Body of pancreas (tissue), 4 donors: ENCODE measurements at regions not wholly inside any gene's neighbourhood (a gene's known extent, or its start where the extent isn't known, plus 50 kb on each side); places are given as distances from the start of the nearest gene placed in this dataset.

Experiments
- ATAC-seq: fragments of 150-250 bp; one replicate; pipeline ENCODE4 v1.9.1; 2016
- DNase-seq, 4 donors: peaks; one replicate each; pipeline ENCODE4 v3.0.0-alpha.2; 2019
- H3K27ac ChIP-seq, 4 donors: fragments of 200-600 bp; sonication (generic); 1 replicate in 3 of 4; 2 replicates in 1 of 4; pipeline versions ENCODE4 v1.5.1 to v1.6.1; 2016 to 2019; ENCODE audit warnings: mild to moderate bottlenecking in 1 of 4, mixed read lengths in 1 of 4, moderate library complexity in 1 of 4
- H3K27me3 ChIP-seq, 2 donors: fragments of 200-600 bp; sonication (generic); one replicate each; pipeline ENCODE4 v1.6.0; 2016; ENCODE audit warnings: mild to moderate bottlenecking in 1 of 2
- H3K36me3 ChIP-seq, 2 donors: fragments of 200-600 bp; sonication (generic); replicated peaks in 1 of 2; 2 replicates each; pipeline ENCODE4 v1.5.1; 2016; ENCODE audit warnings: low read depth in 2 of 2; ENCODE audit not compliant: insufficient read depth in 1 of 2
- H3K4me1 ChIP-seq: fragments of 200-600 bp; sonication (generic); one replicate; pipeline ENCODE4 v1.6.0; 2016
- H3K4me3 ChIP-seq, 2 donors: fragments of 200-600 bp; sonication (generic); 1 replicate in 1 of 2; 2 replicates in 1 of 2; pipeline ENCODE4 v1.5.1; 2016 to 2019
- H3K9me3 ChIP-seq, 3 donors: fragments of 200-600 bp; sonication (generic); 1 replicate in 2 of 3; 2 replicates in 1 of 3; pipeline ENCODE4 v1.5.1; 2016
- POLR2A ChIP-seq, 3 donors: fragments of 450-650 bp; IDR thresholded peaks; one replicate each; pipeline ENCODE4 v1.6.1; 2016; ENCODE audit warnings: antibody characterized with exemption in 3 of 3, mild to moderate bottlenecking in 2 of 3
- WGBS, 2 donors: methylation state at CpG; one replicate each; pipeline ENCODE4 v1.1.5; 2017; 5-methylcytosine and 5-hydroxymethylcytosine counted together
- intact Hi-C: fragments of 100-400 bp; cut with DNase I; formaldehyde crosslinking; loops from one replicate; pipeline ENCODE4 v1.15.1; 2023
- TF ChIP-seq, protein P1 (sequence below), 7 experiments: fragments of 450-650 bp in 4 of 7; fragments of 200-600 bp in 3 of 7; sonication (generic) in 3 of 7; IDR thresholded peaks; one replicate each; pipeline ENCODE4 v1.5.1; 2016 to 2019; ENCODE audit warnings: antibody characterized with exemption in 7 of 7

DNA sequence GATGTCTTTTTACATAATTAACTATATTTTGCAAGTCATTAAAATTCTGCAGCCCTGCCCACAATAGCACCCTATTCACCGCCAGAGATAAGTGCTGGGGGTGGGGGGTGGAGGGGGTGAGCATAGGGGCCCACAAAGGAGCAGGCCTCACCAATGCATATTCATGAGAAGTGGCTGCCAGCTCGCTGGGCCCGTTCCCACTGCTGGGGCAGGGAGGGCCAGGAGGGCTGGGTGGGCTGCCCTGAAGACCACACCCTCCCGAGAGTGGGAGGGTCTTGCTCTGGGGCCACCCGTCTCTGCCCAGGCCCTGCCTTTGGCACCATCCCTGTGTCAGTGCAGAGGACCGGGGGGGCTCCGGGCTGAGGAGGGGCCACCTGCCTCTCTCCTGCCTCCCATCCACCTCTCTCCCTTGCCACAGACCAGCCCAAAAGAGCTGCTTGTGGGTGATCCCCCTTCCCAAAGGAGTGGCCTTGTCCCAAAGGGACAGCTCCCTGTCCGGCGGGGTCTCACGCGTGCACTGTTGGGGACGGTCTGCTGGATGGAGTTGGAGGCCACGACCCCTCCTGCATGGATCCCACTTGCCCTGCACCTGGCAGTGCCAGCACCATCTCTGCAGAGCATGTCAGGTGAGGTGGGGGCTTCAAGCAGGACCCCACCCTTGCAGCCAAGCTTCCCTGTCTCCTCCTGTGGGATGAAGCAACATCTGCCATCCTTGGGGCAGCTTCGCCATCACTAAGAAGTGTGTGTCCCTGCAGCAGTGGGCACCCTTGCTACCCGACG is 138.8 kb upstream of the GPC1 start:
- Histone ChIP-seq H3K4me3 (no peak overlapping the region), H3K27ac (no peak overlapping the region), H3K9me3 (no peaks in the 10 kb centered on the region), H3K27me3 (no peaks in the 10 kb centered on the region), H3K36me3 (no peaks in the 10 kb centered on the region), H3K4me1 (no peaks in the 10 kb centered on the region)
- intact Hi-C loops: no loop called here
- WGBS, 2 donors: 63 to 79% methylated on average over 5 to 16 of the region's 16 CpGs
- TF ChIP-seq, protein P1, sequence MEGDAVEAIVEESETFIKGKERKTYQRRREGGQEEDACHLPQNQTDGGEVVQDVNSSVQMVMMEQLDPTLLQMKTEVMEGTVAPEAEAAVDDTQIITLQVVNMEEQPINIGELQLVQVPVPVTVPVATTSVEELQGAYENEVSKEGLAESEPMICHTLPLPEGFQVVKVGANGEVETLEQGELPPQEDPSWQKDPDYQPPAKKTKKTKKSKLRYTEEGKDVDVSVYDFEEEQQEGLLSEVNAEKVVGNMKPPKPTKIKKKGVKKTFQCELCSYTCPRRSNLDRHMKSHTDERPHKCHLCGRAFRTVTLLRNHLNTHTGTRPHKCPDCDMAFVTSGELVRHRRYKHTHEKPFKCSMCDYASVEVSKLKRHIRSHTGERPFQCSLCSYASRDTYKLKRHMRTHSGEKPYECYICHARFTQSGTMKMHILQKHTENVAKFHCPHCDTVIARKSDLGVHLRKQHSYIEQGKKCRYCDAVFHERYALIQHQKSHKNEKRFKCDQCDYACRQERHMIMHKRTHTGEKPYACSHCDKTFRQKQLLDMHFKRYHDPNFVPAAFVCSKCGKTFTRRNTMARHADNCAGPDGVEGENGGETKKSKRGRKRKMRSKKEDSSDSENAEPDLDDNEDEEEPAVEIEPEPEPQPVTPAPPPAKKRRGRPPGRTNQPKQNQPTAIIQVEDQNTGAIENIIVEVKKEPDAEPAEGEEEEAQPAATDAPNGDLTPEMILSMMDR (IDR thresholded peaks at IDR 0.05): no peak
- no peak for TF ChIP-seq POLR2A (IDR thresholded peaks at IDR 0.05)
- DNase-seq (no peak), ATAC-seq (no peak)

DNA sequence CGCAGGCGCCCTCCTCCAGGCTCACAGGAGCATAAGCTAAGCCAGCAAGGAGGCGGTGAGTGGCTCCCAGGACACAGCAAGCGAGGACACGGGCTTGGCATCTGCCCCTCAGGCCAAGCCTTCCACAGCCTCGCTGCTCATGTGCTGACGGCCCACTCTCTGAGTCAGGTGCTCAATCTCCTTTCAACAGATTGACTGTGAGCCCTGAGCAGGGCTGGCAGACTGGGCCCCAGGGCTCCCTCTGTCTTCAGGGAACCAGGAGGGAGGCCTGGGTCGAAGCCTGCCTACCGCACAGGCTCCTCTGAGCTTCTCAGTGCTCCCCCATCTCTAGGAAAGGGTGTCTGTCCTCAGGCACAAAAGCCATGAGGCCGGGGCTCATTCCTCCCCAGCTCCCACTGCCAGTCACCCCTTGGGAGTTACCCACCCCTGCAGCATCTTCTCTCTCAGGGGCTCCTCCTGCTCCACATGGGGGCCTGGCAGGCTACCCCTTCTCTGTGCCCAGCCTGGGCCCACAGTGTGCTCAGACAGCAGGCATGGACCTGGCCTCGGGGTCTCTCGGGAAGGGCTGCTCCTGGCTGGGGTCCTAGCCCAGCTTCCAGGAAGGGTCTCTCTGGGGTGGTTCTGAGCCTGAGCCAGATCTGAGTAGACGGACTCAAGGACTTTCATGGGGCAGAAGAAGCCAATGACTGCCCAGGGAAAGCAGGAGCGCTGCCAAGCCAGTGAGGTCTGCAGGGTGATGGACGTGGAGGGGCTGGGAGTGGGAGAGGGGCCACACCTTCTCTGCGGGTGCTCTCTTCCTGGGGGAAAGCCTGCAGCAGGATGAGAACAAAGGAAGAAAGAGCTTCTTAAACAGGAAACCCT is 138.0 kb upstream of the GPC1 start:
- intact Hi-C loops: no loop called here
- no peaks in the 10 kb centered on the region for H3K9me3 ChIP-seq
- WGBS, 2 donors: 62 to 79% methylated on average over 7 to 16 of the region's 16 CpGs
- H3K4me3 ChIP-seq: no peak overlapping the region
- H3K4me1 ChIP-seq: no peaks in the 10 kb centered on the region
- H3K36me3 ChIP-seq: no peaks in the 10 kb centered on the region
- TF ChIP-seq, protein P1 (IDR thresholded peaks at IDR 0.05): no peak
- TF ChIP-seq POLR2A (IDR thresholded peaks at IDR 0.05): no peak
- no peak overlapping the region for H3K27ac ChIP-seq
- no peak for ATAC-seq
- DNase-seq: no peak
- no peaks in the 10 kb centered on the region for H3K27me3 ChIP-seq

DNA sequence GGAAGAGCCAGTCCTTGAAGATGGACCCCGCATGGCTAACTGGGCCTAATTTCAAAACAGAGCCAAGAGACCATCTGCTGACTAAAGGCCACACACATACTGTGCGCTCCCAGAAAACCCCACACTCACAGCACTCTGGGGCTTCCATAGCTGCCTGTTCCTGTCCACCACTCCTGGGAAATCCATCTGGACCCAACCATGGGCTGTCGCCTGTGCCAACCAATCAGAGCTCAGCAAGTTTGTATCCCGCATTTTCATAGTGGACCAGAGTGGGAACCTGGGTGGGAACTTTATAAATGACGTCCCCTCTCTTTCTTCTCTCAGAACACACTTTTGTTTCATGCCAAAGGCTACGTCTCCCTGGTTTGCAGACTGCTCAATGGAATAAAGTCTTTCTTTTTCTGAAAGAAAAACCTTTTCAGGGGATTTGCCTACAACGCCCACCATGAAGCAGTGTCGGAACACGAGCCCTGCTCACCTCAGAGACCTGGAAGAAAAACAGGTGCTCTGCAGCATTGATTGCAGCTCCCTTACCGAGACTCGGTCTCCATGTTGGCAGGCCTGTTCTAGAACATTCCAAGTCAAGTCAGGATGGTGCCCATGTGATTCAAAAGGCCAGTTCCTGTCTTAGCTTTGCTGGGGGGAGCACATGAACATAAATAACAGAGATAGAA is 137.2 kb upstream of the GPC1 start:
- no peak overlapping the region for H3K27ac ChIP-seq
- no peaks in the 10 kb centered on the region for H3K36me3 ChIP-seq
- H3K9me3 ChIP-seq: no peaks in the 10 kb centered on the region
- TF ChIP-seq, protein P1 (IDR thresholded peaks at IDR 0.05): no peak
- TF ChIP-seq POLR2A (IDR thresholded peaks at IDR 0.05): no peak
- ATAC-seq: no peak
- intact Hi-C loops: no loop called here
- no peak for DNase-seq
- no peak overlapping the region for H3K4me3 ChIP-seq
- H3K4me1 ChIP-seq: no peaks in the 10 kb centered on the region
- 89 to 91% methylated on average over 9 to 11 of the region's 11 CpGs for WGBS, 2 donors
- no peaks in the 10 kb centered on the region for H3K27me3 ChIP-seq

DNA sequence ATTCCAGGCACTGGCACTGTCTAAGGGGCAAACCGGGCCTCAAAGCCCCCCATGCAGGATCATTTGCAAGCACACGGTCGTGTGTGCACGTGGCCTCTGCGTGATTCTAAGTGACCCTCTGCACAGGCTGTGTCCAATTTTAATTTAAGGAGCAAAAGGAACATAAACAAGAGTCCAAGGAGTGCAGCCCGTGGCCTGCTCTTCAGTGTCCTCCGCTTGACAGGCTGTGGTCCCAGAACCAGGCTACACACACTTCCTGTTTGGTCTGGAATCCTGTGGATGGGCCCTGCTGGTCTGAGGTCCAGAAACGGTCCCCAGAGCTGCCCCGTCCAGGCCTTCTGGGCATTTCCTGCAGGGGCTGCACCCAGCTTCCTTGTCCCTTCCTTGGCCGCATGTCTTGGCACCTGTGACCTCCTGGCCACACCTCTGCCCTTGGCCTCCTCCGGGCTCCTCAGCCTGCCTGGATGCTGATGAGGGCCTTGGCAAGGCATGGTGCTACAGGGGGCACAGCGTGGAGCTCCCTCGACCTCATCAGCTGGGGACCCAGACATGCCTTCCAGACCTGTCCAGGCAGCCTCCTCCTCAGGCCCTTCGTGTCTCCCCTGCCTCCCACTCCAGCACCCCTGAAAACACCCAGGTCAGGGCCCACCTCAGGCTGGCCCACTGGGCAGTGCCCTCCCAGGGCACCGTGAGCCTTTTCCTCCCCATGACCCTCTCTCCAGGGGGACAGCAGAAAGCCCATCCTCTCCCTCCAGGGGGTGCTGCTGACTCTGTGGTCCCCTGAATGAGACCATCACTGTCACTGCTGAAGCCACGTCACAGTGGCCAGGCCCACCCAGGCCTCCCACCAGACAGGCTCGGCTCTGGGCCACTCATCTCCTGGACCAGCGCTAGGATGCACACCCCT is 136.4 kb upstream of the GPC1 start:
- H3K4me3 ChIP-seq: no peak overlapping the region
- H3K27ac ChIP-seq: no peak overlapping the region
- intact Hi-C loops: no loop called here
- DNase-seq (no peak), ATAC-seq (no peak)
- H3K4me1 ChIP-seq: no peaks in the 10 kb centered on the region
- H3K36me3 ChIP-seq: no peaks in the 10 kb centered on the region
- H3K9me3 ChIP-seq: no peaks in the 10 kb centered on the region
- TF ChIP-seq, protein P1 (IDR thresholded peaks at IDR 0.05): no peak
- no peak for TF ChIP-seq POLR2A (IDR thresholded peaks at IDR 0.05)
- 84 to 88% methylated on average over 17 to 18 of the region's 18 CpGs for WGBS, 2 donors
- no peaks in the 10 kb centered on the region for H3K27me3 ChIP-seq
